ENCODE measurements at regions not wholly inside any gene's neighbourhood (a gene's known extent, or its start where the extent isn't known, plus 50 kb on each side); places are given as distances from the start of the nearest gene placed in this dataset.
A peak's percentile ranks its signal among the peaks of the same experiment; 100 is the strongest.

DNA sequence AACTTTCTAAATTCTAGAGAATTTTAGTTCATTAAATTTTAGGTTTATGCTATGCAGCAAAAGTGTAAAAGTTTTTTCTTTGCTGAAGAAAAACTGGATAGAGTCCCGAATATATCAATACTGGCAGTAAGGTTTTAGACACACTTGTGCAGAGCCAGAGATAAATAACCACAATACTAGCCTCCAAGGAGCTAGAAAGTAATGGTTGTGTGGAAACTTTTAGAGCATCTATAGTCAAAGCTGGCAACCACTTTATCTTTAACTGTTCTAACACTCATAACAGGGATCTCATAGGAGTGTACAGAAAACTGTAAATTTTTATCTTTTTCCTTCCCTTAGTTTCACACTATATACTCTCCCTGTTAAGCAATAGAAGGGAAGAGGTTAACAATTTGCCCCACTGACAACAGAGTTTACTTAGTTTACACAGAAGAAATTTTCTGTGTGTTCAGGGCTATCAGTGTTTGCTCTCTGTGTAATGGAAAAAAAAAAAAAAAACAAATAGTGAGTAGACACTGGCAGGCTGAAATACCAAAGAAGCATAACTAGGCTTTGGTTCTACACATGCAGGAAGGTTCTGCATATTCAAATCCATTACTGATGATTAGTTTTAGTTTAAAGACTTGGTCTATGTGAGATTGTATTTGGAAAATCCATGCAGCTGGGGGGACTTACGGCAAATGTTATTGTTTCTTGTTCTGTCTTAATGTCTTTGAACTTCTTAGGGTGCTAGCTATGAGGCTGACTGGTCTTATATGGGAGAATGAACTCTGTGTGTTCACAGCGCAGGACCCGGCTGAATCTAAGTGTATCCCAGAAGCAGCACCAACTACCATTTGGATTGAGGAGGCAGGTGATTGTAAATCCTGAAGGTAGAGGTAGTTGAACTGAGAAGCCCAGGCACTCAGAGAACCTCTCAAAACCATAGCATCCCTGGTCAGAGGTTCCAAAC, 187.6 kb downstream of the PCSK1 start:
- DNase-seq (ENCODE audit: low read depth) = no peak

GRCh38 chr5:96244696-96245095, 188.4 kb downstream of the PCSK1 start:
- peak; percentile 66 for DNase-seq (ENCODE audit: low read depth)

DNA sequence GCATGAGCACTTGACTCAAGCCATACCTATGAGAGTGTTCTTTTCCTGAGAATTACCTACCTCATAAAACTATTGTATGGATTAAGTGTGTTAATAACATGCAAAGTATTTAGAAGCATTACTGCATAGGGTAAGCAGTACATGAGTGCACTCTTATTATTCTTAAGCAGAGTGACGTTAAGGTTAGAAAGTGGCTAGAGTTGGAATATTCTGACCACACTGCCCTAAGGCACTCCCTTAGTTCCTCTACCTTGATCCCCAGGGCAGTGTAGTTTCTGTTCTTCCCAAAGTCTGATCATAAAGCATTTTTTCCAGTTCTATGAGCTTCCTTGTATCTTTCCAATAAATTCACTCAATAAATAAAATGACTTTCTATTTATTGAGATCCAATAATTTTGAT, 189.2 kb downstream of the PCSK1 start:
- DNase-seq (ENCODE audit: low read depth) = peak; percentile 70

GRCh38 chr5:96243203-96243602, 189.8 kb downstream of the PCSK1 start:
- DNase-seq (ENCODE audit: low read depth) = peak; percentile 62

- DNase-seq (ENCODE audit: low read depth) = peak; percentile 28
Measured at GRCh38 chr5:96242571-96242970, 190.5 kb downstream of the PCSK1 start.

GRCh38 chr5:96236831-96237230, 196.2 kb downstream of the PCSK1 start:
- no peak for DNase-seq (ENCODE audit: low read depth)

DNA sequence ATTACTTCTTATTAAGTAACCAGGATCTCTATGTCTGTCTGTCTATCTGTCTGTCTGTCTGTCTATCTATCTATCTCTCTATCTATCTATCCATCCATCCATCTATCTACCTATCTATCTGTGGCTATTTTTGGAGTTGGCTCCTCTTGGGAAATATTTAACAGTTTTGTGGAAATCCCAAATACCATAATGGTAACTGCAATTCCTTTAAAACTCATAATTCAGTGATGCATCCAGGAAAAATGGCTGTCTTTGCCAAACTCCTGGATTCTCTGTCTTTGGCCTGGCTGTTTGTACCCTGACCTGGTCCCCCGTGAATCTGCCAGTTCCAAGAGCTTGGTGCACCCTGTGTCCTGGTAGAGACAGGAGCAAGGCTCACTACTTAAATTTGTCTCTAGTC, 197.0 kb downstream of the PCSK1 start:
- no peak for DNase-seq (ENCODE audit: low read depth)

- DNase-seq (ENCODE audit: low read depth) = no peak
Measured at GRCh38 chr5:96235008-96235910, 197.8 kb downstream of the PCSK1 start.

DNA sequence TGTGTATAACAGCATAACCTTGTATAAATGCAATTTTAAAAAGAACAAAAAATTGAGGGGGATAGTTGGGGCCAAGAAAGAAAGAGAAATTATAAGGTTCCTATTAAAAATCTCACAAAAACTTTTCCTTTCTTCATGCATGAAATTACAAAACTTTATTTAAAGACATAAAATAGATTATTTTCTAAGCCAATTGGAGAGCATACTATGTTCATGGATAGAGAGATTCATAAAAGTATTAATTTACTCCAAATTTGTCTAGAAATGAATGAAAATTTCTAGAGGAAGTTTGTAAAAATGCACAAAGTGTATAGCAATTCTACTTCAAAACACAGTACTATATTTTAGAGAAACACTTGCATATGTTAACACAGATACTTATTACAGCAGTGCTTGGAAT, 200.4 kb downstream of the PCSK1 start:
- no peak for DNase-seq (ENCODE audit: low read depth)

GRCh38 chr5:96229188-96229587, 203.9 kb downstream of the PCSK1 start:
- no peak for DNase-seq (ENCODE audit: low read depth)

DNA sequence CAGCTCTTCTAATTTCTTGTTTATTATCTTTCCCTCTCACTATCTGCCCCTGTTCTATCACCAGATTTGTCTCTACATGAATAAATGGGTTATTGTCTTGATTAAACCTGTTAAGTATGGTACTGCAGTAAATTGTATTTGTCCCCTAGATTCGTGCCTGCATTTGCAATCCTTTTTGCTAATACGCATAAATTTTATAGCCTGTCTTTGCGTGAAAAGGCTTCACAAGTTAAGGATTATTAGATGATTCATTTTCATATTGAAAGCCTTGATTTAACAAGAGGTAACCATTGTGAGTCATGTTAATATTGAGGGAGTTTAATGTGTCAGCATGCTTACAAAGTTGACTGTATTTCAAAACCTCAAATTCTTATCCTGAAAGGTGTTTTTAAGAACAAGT, 204.6 kb downstream of the PCSK1 start:
- DNase-seq (ENCODE audit: low read depth) = peak; percentile 83

DNA sequence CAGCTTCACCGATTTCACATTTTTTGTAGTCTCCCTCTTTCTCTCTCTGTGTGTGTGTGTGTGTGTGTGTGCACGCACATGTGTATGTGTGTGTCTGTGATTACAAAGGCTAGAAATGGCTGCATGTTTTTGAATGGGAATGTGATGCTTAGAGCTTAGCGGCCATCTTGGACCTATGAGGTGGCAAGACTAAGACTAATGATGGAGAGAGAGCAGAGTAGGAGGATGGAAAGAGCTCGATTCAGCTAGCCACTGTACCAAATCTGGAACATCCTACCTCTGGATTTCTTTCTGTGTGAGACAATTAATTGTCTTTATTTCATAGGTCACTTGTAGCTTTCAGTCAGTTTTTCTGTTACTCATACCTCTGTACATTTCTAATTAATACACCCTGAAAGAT, 205.1 kb downstream of the PCSK1 start:
- peak; percentile 13 for DNase-seq (ENCODE audit: low read depth)

- peak; percentile 89 for DNase-seq (ENCODE audit: low read depth)
Measured at GRCh38 chr5:96226941-96227552, 206.0 kb downstream of the PCSK1 start.

GRCh38 chr5:96222129-96222528, 210.9 kb downstream of the PCSK1 start:
- no peak for DNase-seq (ENCODE audit: low read depth)

DNA sequence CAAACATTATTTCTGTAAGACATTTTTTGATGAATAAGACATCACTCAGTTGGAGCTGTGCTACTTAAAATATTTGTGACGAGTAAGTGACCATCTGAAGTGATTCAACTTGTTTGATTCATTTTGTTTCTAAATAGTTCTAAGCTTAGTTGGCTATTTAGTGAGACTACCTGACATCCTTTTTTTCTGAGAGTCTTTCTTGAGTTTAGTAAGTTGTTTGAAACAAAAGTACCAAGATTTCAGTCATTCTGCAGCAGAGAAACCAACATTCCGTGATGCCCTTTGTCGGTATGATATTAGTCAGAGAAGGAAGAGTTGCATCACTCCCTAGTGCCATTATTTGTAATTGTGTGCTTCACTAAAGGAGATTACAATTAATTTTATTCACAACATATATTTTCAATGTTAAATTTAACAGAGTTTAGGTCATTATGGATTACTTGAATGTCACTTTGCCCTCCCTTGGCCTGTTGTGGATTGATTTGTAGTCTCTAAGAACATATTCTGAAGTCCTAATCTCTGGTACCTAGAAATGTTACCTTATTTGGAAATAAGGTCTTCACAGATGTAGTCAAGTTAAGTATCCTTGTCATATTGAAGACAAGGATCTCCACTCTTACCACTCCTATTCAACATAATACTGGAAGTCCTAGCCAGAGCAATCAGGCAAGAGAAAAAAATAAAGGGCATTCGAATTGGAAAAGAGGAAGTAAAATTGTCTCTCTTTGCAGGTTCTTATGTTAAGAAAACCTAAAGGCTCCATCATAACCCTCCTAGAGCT, 212.2 kb downstream of the PCSK1 start:
- peak; percentile 90 for DNase-seq (ENCODE audit: low read depth)

DNA sequence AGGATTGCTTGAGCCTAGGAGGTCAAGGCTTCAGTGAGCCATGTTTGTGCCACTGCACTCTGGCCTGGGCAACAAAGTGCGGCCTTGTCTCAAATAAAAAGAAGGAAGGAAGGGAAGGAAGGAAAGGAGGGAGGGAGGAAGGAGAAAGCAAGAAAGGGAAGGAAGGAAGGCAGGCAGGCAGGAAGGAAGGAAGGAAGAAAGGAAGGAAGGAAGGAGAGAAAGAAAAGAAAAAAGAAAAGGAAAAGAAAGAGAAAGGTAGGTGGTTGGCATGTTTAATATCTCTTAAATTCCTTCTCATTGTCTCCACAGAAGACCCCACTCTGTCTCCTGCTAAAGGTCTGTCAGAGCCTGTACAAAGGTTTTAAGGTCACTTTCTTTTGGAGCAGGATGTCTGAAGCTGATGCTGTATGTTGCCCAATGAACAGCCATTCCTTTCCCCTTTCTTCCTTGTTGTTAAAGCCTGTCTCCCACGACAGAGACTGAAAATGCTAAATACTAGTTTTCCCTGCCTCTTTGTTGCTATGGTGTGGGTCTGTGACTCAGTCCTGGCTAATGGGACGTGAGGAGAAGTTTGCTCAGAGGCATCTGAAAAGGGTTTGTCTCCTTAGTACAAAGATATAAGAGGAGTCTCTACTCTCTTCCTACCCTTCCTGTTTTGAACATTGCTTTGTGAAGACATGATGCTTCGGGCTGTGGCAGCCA, 213.3 kb downstream of the PCSK1 start:
- peak; percentile 87 for DNase-seq (ENCODE audit: low read depth)

DNA sequence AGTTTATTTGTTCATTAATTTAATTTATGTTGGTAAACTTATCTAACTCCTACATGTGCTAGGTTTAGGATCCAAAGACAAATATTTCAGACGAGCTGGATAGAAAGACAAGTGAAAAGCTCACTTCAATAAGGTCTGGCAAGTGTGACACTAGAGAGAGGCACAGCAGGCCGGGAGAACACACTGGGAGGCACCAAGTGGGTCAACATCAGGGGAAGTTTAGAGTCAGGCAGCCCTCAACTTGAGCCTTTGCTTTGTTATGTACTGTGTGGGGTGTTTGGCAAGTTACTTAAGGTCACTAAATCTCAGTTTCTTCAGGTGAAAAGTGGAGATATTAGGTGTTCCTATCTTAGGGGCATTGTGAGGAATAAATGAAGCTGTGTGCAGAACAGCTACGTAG, 214.4 kb downstream of the PCSK1 start:
- no peak for DNase-seq (ENCODE audit: low read depth)

GRCh38 chr5:96214442-96215197, 218.4 kb downstream of the PCSK1 start:
- DNase-seq (ENCODE audit: low read depth) = no peak

DNA sequence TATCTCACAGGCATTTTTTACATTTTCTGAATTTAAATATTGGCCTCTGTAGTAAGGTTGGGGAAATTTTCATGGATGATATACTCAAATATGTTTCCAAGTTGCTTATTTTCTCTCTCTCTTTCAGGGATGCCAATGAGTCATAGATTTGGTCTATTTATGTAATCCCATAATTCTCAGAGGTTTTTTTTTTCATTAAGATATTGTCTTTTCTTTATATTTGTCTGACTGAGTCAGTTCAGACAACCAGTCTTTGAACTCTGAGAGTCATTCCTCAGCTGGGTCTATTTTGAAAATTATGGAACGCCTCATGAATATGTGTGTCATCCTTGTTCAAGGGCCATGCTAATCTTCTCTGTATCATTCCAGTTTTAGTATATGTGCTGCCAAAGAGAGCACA, 223.2 kb downstream of the PCSK1 start:
- peak; percentile 88 for DNase-seq (ENCODE audit: low read depth)

- no peak for DNase-seq (ENCODE audit: low read depth)
Measured at GRCh38 chr5:96207420-96207819, 225.6 kb downstream of the PCSK1 start.

Measured in ELR (cell line).